PC-3 (cell line): ENCODE measurements at regions not wholly inside any gene's neighbourhood (a gene's known extent, or its start where the extent isn't known, plus 50 kb on each side); places are given as distances from the start of the nearest gene placed in this dataset.

Source experiments
- EZH2phosphoT487 ChIP-seq: fragments of 300-600 bp; sonication (generic); IDR thresholded peaks from 2 replicates; pipeline ENCODE4 v1.6.1; 2018; ENCODE audit warnings: mild to moderate bottlenecking, antibody characterized with exemption, low read length, borderline replicate concordance
- TF ChIP-seq, protein P1 (sequence below): fragments of 300-600 bp; sonication (generic); conservative IDR thresholded peaks from 2 replicates; pipeline ENCODE4 v1.5.1; 2017; ENCODE audit warnings: antibody characterized with exemption, low read depth, mild to moderate bottlenecking, low read length

DNA sequence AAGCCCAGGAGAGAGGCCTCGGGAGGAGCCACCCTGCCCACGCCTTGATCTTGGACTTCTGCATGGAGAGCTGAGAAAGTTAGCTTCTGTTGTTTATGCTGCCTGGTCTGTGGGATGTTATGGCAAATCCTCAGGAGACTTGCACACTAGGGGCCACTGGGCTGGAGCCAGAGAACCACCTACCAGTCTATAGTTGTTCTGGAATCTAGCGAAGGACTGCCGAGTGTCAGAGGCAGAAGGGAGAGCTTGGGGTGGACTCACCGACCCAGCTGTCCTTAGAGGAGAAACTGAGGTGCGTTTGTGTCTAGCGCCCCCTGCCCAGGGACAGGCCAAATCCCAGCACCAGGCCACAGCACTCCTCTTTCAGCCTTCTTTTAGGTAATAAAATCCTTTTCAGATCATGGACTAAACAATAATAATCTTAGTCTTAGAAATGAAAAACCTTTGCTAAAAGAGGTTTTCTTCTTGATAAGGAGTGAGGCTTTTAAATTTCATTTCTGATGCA, 398.7 kb upstream of the SALL3 start:
- TF ChIP-seq, protein P1, sequence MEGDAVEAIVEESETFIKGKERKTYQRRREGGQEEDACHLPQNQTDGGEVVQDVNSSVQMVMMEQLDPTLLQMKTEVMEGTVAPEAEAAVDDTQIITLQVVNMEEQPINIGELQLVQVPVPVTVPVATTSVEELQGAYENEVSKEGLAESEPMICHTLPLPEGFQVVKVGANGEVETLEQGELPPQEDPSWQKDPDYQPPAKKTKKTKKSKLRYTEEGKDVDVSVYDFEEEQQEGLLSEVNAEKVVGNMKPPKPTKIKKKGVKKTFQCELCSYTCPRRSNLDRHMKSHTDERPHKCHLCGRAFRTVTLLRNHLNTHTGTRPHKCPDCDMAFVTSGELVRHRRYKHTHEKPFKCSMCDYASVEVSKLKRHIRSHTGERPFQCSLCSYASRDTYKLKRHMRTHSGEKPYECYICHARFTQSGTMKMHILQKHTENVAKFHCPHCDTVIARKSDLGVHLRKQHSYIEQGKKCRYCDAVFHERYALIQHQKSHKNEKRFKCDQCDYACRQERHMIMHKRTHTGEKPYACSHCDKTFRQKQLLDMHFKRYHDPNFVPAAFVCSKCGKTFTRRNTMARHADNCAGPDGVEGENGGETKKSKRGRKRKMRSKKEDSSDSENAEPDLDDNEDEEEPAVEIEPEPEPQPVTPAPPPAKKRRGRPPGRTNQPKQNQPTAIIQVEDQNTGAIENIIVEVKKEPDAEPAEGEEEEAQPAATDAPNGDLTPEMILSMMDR, result no peak
- no peak for TF ChIP-seq EZH2phosphoT487
